HepG2 (cell line): ENCODE measurements at regions not wholly inside any gene's neighbourhood (a gene's known extent, or its start where the extent isn't known, plus 50 kb on each side); places are given as distances from the start of the nearest gene placed in this dataset.
"Not testable (repeated sequence)": the region's sequence is repeated elsewhere in the genome, so short reads cannot be mapped to it uniquely, and the experiment has no call there.

ENCODE experiments used
- CHD4 ChIP-seq: fragments of 200-600 bp; sonication (generic); IDR thresholded peaks from 2 replicates; pipeline ENCODE4 v1.7.0; 2017; ENCODE audit warnings: mild to moderate bottlenecking, low read length, borderline replicate concordance
- DPF2 ChIP-seq: sonication (generic); formaldehyde crosslinking; IDR thresholded peaks from 2 replicates; pipeline ENCODE4 v1.4.0; 2020; ENCODE audit warnings: mild to moderate bottlenecking, low read depth, missing genetic modification reagents, borderline replicate concordance
- EZH2 ChIP-seq: conservative IDR thresholded peaks from 2 replicates; pipeline ENCODE4 v1.6.1; 2012; ENCODE audit warnings: mild to moderate bottlenecking, low read depth, low read length, moderate library complexity
- MAF1 ChIP-seq: sonication (generic); formaldehyde crosslinking; IDR thresholded peaks from 2 replicates; pipeline ENCODE4 v1.5.0; 2020; ENCODE audit warnings: missing genetic modification reagents, borderline replicate concordance
- PAF1 ChIP-seq: IDR thresholded peaks from 2 replicates; pipeline ENCODE4 v1.6.1; 2016; ENCODE audit warnings: missing genetic modification reagents, missing compliant biosample characterization
- RNF2 ChIP-seq: fragments of 450-650 bp; conservative IDR thresholded peaks from 2 replicates; pipeline ENCODE4 v1.6.1; 2016; ENCODE audit warnings: low read depth
- SIN3B ChIP-seq: fragments of 150-350 bp; IDR thresholded peaks from 2 replicates; pipeline ENCODE4 v1.6.1; 2014; ENCODE audit warnings: low read length
- ZNF24 ChIP-seq: fragments of 450-650 bp; IDR thresholded peaks from 2 replicates; pipeline ENCODE4 v1.6.1; 2017; ENCODE audit warnings: antibody characterized with exemption, mild to moderate bottlenecking
- ZNF530 ChIP-seq: sonication (generic); formaldehyde crosslinking; IDR thresholded peaks from 2 replicates; pipeline ENCODE4 v1.5.0; 2020; ENCODE audit warnings: low read depth, mild to moderate bottlenecking, missing genetic modification reagents
- ZNF850 ChIP-seq: sonication (generic); formaldehyde crosslinking; conservative IDR thresholded peaks from 2 replicates; pipeline ENCODE4 v1.9.0; 2021; ENCODE audit warnings: mild to moderate bottlenecking, missing genetic modification reagents
- ZZZ3 ChIP-seq: sonication (generic); formaldehyde crosslinking; IDR thresholded peaks from 2 replicates; pipeline ENCODE4 v1.4.0; 2020; ENCODE audit warnings: missing genetic modification reagents, mild to moderate bottlenecking, borderline replicate concordance
- TF ChIP-seq, protein P1 (sequence below): sonication (generic); formaldehyde crosslinking; IDR thresholded peaks from 2 replicates; pipeline ENCODE4 v1.5.1; 2020; ENCODE audit warnings: mild to moderate bottlenecking, missing genetic modification reagents, moderate library complexity
- TF ChIP-seq, protein P2 (sequence below): IDR thresholded peaks from 2 replicates; pipeline ENCODE4 v1.6.1; 2016; ENCODE audit warnings: missing biosample characterization, missing genetic modification reagents, low read depth
- TF ChIP-seq, protein P3 (sequence below): sonication (generic); formaldehyde crosslinking; IDR thresholded peaks from 2 replicates; pipeline ENCODE4 v1.5.0; 2020; ENCODE audit warnings: mild to moderate bottlenecking, missing genetic modification reagents, moderate library complexity

DNA sequence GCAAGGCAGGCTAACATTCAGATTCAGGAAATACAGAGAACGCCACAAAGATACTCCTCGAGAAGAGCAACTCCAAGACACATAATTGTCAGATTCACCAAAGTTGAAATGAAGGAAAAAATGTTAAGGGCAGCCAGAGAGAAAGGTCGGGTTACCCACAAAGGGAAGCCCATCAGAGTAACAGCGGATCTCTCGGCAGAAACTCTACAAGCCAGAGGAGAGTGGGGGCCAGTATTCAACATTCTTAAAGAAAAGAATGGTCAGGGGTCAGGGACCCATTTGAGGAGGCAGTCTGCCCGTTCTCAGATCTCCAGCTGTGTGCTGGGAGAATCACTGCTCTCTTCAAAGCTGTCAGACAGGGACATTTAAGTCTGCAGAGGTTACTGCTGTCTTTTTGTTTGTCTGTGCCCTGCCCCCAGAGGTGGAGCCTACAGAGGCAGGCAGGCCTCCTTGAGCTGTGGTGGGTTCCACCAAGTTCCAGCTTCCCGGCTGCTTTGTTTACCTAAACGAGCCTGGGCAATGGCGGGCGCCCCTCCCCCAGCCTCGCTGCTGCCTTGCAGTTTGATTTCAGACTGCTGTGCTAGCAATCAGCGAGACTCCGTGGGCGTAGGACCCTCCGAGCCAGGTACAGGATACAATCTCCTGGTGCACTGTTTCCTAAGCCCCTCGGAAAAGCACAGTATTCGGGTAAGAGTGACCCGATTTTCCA lies 526.5 kb upstream of the PPP2R3A start:
- TF ChIP-seq CHD4; ZNF24; DPF2; RNF2; ZNF530 (CRISPR knock-in tag); MAF1 (CRISPR knock-in tag); ZNF850 (CRISPR knock-in tag); PAF1 (CRISPR knock-in tag); ZZZ3 (CRISPR knock-in tag); EZH2; SIN3B: not testable (repeated sequence)
- TF ChIP-seq, protein P1, sequence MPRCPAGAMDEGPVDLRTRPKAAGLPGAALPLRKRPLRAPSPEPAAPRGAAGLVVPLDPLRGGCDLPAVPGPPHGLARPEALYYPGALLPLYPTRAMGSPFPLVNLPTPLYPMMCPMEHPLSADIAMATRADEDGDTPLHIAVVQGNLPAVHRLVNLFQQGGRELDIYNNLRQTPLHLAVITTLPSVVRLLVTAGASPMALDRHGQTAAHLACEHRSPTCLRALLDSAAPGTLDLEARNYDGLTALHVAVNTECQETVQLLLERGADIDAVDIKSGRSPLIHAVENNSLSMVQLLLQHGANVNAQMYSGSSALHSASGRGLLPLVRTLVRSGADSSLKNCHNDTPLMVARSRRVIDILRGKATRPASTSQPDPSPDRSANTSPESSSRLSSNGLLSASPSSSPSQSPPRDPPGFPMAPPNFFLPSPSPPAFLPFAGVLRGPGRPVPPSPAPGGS (CRISPR knock-in tag) = not testable (repeated sequence)
- TF ChIP-seq, protein P2, sequence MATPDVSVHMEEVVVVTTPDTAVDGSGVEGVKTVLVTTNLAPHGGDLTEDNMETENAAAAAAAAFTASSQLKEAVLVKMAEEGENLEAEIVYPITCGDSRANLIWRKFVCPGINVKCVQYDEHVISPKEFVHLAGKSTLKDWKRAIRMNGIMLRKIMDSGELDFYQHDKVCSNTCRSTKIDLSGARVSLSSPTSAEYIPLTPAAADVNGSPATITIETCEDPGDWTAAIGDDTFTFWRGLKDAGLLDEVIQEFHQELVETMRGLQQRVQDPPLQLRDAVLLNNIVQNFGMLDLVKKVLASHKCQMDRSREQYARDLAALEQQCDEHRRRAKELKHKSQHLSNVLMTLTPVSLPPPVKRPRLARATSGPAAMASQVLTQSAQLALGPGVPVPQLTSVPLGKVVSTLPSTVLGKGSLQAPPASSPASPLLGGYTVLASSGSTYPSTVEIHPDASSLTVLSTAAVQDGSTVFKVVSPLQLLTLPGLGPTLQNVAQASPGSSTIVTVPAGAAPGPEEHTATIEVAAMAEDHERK (CRISPR knock-in tag) = not testable (repeated sequence)
- TF ChIP-seq, protein P3, sequence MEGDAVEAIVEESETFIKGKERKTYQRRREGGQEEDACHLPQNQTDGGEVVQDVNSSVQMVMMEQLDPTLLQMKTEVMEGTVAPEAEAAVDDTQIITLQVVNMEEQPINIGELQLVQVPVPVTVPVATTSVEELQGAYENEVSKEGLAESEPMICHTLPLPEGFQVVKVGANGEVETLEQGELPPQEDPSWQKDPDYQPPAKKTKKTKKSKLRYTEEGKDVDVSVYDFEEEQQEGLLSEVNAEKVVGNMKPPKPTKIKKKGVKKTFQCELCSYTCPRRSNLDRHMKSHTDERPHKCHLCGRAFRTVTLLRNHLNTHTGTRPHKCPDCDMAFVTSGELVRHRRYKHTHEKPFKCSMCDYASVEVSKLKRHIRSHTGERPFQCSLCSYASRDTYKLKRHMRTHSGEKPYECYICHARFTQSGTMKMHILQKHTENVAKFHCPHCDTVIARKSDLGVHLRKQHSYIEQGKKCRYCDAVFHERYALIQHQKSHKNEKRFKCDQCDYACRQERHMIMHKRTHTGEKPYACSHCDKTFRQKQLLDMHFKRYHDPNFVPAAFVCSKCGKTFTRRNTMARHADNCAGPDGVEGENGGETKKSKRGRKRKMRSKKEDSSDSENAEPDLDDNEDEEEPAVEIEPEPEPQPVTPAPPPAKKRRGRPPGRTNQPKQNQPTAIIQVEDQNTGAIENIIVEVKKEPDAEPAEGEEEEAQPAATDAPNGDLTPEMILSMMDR (CRISPR knock-in tag) = not testable (repeated sequence)
